K562 (cell line): ENCODE measurements at regions not wholly inside any gene's neighbourhood (a gene's known extent, or its start where the extent isn't known, plus 50 kb on each side); places are given as distances from the start of the nearest gene placed in this dataset.

Source experiments
- ATAC-seq: fragments of 200-7000 bp; cut with Tn5 transposase; 3 replicates; pipeline ENCODE4 v1.9.1; 2020; ENCODE audit warnings: moderate library complexity
- BruUV-seq: library from RNA; stranded (reverse); fragments of 400-500 nt; replicated peaks from 2 replicates; lab custom pipeline; 2021; lab: Mats Ljungman, UMichigan
- CTCF ChIA-PET: fragments of 300-600 bp; formaldehyde crosslinking; extraction: SDS; loops from one replicate; lab custom pipeline; 2021; ENCODE audit warnings: low intra/inter-chr PET ratio; lab: Yijun Ruan, JAX
- POLR2A ChIA-PET: fragments of 300-600, 350-650 bp; sonication (Branson Sonifier 250); formaldehyde crosslinking; extraction: SDS; loops from one replicate; lab custom pipeline; 2021; ENCODE audit warnings: antibody characterized with exemption, inconsistent platforms; lab: Yijun Ruan, JAX
- DNase-seq, 4 experiments: peaks; one replicate each; pipeline versions ENCODE4 v3.0.0 to v3.0.0-alpha.2; 2011 to 2018; ENCODE audit warnings: low spot score in 3 of 4, mixed read lengths in 3 of 4; ENCODE audit errors: extremely low read depth in 1 of 4
- FAIRE-seq: peaks from 2 replicates; lab custom pipeline; 2011; peaks lifted over from hg19 to GRCh38; lab: Jason Lieb, UNC
- H2AFZ ChIP-seq: 2 replicates; pipeline ENCODE4 v1.6.0; 2011; ENCODE audit warnings: low read depth, low read length, control low read depth, inconsistent platforms
- H3K27ac ChIP-seq: fragments of 200-600 bp; 3 replicates; pipeline ENCODE4 v1.8.0; 2011; ENCODE audit warnings: low read depth, mild to moderate bottlenecking, control low read depth, inconsistent platforms, low read length, moderate library complexity, mixed read lengths; ENCODE audit errors: extremely low read depth
- H3K27me3 ChIP-seq, 2 experiments: fragments of 300-600 bp in 1 of 2; 2 replicates in 1 of 2; 3 replicates in 1 of 2; pipeline versions ENCODE4 v1.6.0 to v1.8.0; 2011; ENCODE audit warnings: inconsistent platforms in 2 of 2, low read length in 2 of 2, mild to moderate bottlenecking in 1 of 2, mixed read lengths in 1 of 2, moderate library complexity in 1 of 2; ENCODE audit not compliant: control insufficient read depth in 2 of 2, insufficient read depth in 2 of 2
- H3K36me3 ChIP-seq: fragments of 300-600 bp; 3 replicates; pipeline ENCODE4 v1.8.0; 2011; ENCODE audit warnings: mild to moderate bottlenecking, low read length, inconsistent platforms; ENCODE audit not compliant: control insufficient read depth, insufficient read depth
- H3K4me1 ChIP-seq, 2 experiments: fragments of 200-600 bp in 1 of 2; replicated peaks in 1 of 2; 2 replicates in 1 of 2; 3 replicates in 1 of 2; pipeline versions ENCODE4 v1.5.1 to v1.8.0; 2011; ENCODE audit warnings: inconsistent platforms in 2 of 2, low read length in 2 of 2, mild to moderate bottlenecking in 1 of 2, mixed read lengths in 1 of 2, moderate library complexity in 1 of 2; ENCODE audit not compliant: control insufficient read depth in 2 of 2, insufficient read depth in 2 of 2
- H3K4me2 ChIP-seq: 2 replicates; pipeline ENCODE4 v1.6.1; 2011; ENCODE audit warnings: low read length, control low read depth, inconsistent platforms, mixed read lengths; ENCODE audit not compliant: insufficient read depth
- H3K4me3 ChIP-seq: fragments of 200-600 bp; sonication (generic), shearing (Covaris generic); 2 replicates; pipeline ENCODE4 v1.5.1; 2016; ENCODE audit warnings: control low read depth, inconsistent platforms
- H3K79me2 ChIP-seq: fragments of 200-600 bp; 3 replicates; pipeline ENCODE4 v1.8.0; 2011; ENCODE audit warnings: low read length, inconsistent platforms; ENCODE audit not compliant: control insufficient read depth, insufficient read depth
- H3K9ac ChIP-seq, 2 experiments: 2 replicates each; pipeline versions ENCODE4 v1.6.0 to v1.6.1; 2011; ENCODE audit warnings: low read depth in 2 of 2, low read length in 2 of 2, control low read depth in 1 of 2, inconsistent platforms in 1 of 2, mild to moderate bottlenecking in 1 of 2, mixed read lengths in 1 of 2; ENCODE audit not compliant: insufficient read depth in 1 of 2
- H3K9me1 ChIP-seq: one replicate; pipeline ENCODE4 v1.6.0; 2011; ENCODE audit warnings: inconsistent platforms, mild to moderate bottlenecking, low read length, moderate library complexity; ENCODE audit not compliant: control insufficient read depth, insufficient read depth
- H3K9me3 ChIP-seq: replicated peaks from 2 replicates; pipeline ENCODE4 v1.5.1; 2011; ENCODE audit warnings: low read depth, low read length, inconsistent platforms; ENCODE audit not compliant: control insufficient read depth, insufficient read depth
- H4K20me1 ChIP-seq: replicated peaks from 2 replicates; pipeline ENCODE4 v1.6.1; 2011; ENCODE audit warnings: low read length, inconsistent platforms, mixed read lengths; ENCODE audit not compliant: control insufficient read depth, insufficient read depth
- FOXK2 ChIP-seq, 2 experiments: fragments of 450-650 bp; IDR thresholded peaks in 1 of 2; conservative IDR thresholded peaks in 1 of 2; 2 replicates each; pipeline ENCODE4 v1.6.1; 2016; ENCODE audit warnings: low read depth in 2 of 2, mild to moderate bottlenecking in 1 of 2
- KAT8 ChIP-seq: fragments of 450-650 bp; IDR thresholded peaks from 2 replicates; pipeline ENCODE4 v1.6.1; 2016; ENCODE audit warnings: low read depth, mild to moderate bottlenecking
- MCM5 ChIP-seq: fragments of 450-650 bp; IDR thresholded peaks from 2 replicates; pipeline ENCODE4 v1.6.1; 2016; ENCODE audit warnings: low read depth
- MEF2A ChIP-seq: IDR thresholded peaks from 2 replicates; pipeline ENCODE4 v1.6.1; 2011; ENCODE audit warnings: low read depth, mild to moderate bottlenecking, low read length, moderate library complexity; ENCODE audit not compliant: control insufficient read depth
- NCOA4 ChIP-seq: fragments of 450-650 bp; IDR thresholded peaks from 2 replicates; pipeline ENCODE4 v1.6.1; 2018; ENCODE audit warnings: mild to moderate bottlenecking; ENCODE audit not compliant: partially characterized antibody
- NFYB ChIP-seq: IDR thresholded peaks from 2 replicates; pipeline ENCODE4 v1.6.1; 2011; ENCODE audit warnings: mild to moderate bottlenecking, moderate library complexity; ENCODE audit not compliant: insufficient read length; ENCODE audit errors: extremely low read depth
- PHF21A ChIP-seq: fragments of 450-650 bp; IDR thresholded peaks from 2 replicates; pipeline ENCODE4 v1.6.1; 2017; ENCODE audit warnings: low read depth, borderline replicate concordance
- PYGO2 ChIP-seq: fragments of 450-650 bp; IDR thresholded peaks from 2 replicates; pipeline ENCODE4 v1.6.1; 2016; ENCODE audit warnings: mild to moderate bottlenecking, missing genetic modification characterization, moderate library complexity, missing compliant biosample characterization
- RFX1 ChIP-seq: fragments of 450-650 bp; IDR thresholded peaks from 2 replicates; pipeline ENCODE4 v1.6.1; 2016; ENCODE audit warnings: mild to moderate bottlenecking, moderate library complexity
- SMARCA4 ChIP-seq: fragments of 450-650 bp; IDR thresholded peaks from 2 replicates; pipeline ENCODE4 v1.6.1; 2016
- TCF7L2 ChIP-seq: fragments of 150-350 bp; IDR thresholded peaks from 2 replicates; pipeline ENCODE4 v1.6.1; 2016; ENCODE audit warnings: low read depth, mild to moderate bottlenecking, low read length, moderate library complexity
- ZBTB7A ChIP-seq: IDR thresholded peaks from 2 replicates; pipeline ENCODE4 v1.6.1; 2011; ENCODE audit warnings: low read depth, mild to moderate bottlenecking, low read length, moderate library complexity, borderline replicate concordance; ENCODE audit not compliant: control insufficient read depth
- ZEB2 ChIP-seq: fragments of 450-650 bp; IDR thresholded peaks from 2 replicates; pipeline ENCODE4 v1.6.1; 2016
- ZNF766 ChIP-seq: fragments of 200-800 bp; sonication (Bioruptor generic); conservative IDR thresholded peaks from 2 replicates; pipeline ENCODE4 v1.6.1; 2016; ENCODE audit warnings: missing genetic modification characterization, missing compliant biosample characterization
- WGBS: fragments of 100-300 bp; shearing (Covaris generic); methylation state at CpG from one replicate; pipeline ENCODE4 v1.1.6; 2016; ENCODE audit warnings: low coverage, mixed read lengths; ENCODE audit not compliant: insufficient coverage; ENCODE audit errors: missing lambda C conversion rate; 5-methylcytosine and 5-hydroxymethylcytosine counted together
- in situ Hi-C: fragments of 300-500 bp; cut with MboI; formaldehyde crosslinking; loops from 4 replicates; pipeline ENCODE4 v1.15.0; 2018; ENCODE audit warnings: inconsistent platforms, mixed read lengths
- intact Hi-C: fragments of 100-400 bp; cut with micrococcal nuclease; formaldehyde crosslinking; loops from 2 replicates; pipeline ENCODE4 v1.14.2; 2022
- TF ChIP-seq, protein P1 (sequence below): sonication (generic); formaldehyde crosslinking; IDR thresholded peaks from 2 replicates; pipeline ENCODE4 v1.8.0; 2022; ENCODE audit warnings: missing genetic modification reagents, mild to moderate bottlenecking, moderate library complexity, borderline replicate concordance
- TF ChIP-seq, protein P2 (sequence below): fragments of 450-650 bp; IDR thresholded peaks from 2 replicates; pipeline ENCODE4 v1.6.1; 2017; ENCODE audit warnings: antibody characterized with exemption, mild to moderate bottlenecking

DNA sequence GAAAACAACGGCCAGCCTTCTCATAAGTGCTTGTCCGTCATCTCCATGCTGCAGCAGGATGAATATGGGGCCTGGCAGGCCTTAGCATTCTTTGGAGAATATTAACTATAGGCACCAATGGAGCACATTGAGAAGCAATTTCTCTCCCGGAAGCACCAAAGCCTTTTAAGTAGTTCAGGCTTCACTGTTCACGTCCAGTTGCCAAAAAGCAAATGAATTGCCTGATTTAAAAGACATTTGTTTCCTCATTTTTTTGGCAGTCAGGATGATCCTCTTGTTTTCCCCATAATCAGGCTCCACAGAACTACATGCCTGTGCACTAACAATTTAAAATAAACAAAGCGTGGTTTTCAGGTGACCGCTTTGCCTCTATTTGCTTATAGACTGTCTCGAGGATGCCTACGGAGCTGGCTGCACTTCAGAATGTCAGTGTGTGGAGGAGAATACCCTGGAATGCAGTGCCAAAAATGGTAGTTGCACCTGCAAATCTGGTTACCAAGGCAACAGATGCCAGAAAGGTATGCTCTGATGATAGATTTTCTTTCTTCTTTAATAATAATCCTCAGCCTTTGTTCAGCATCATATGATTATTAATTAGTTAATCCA lies 725.2 kb upstream of the GOLIM4 start:
- ChIA-PET CTCF (no interaction called here), POLR2A (no interaction called here)
- ATAC-seq: no peak
- FAIRE-seq: no peak
- H3K9me1 ChIP-seq: no peaks in the 10 kb centered on the region
- H3K9ac ChIP-seq: no peak overlapping the region
- no peaks in the 10 kb centered on the region for H3K27me3 ChIP-seq
- H2AFZ ChIP-seq: no peak overlapping the region
- no TSS peak for BruUV-seq
- no peak overlapping the region for H3K4me3 ChIP-seq
- in situ Hi-C loops (no loop called here), intact Hi-C loops (no loop called here)
- no peak overlapping the region for H3K27ac ChIP-seq
- no peaks in the 10 kb centered on the region for H3K9me3 ChIP-seq
- no peak overlapping the region for H3K4me2 ChIP-seq
- H4K20me1 ChIP-seq: no peaks in the 10 kb centered on the region
- no peak for DNase-seq
- H3K36me3 ChIP-seq: no peaks in the 10 kb centered on the region
- WGBS: 6% methylated on average over 8 of the region's 8 CpGs
- H3K79me2 ChIP-seq: no peaks in the 10 kb centered on the region
- no peaks in the 10 kb centered on the region for H3K4me1 ChIP-seq
- TF ChIP-seq, protein P1, sequence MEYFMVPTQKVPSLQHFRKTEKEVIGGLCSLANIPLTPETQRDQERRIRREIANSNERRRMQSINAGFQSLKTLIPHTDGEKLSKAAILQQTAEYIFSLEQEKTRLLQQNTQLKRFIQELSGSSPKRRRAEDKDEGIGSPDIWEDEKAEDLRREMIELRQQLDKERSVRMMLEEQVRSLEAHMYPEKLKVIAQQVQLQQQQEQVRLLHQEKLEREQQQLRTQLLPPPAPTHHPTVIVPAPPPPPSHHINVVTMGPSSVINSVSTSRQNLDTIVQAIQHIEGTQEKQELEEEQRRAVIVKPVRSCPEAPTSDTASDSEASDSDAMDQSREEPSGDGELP (CRISPR knock-in tag): no peak
- TF ChIP-seq RFX1: no peak
- TF ChIP-seq, protein P2, sequence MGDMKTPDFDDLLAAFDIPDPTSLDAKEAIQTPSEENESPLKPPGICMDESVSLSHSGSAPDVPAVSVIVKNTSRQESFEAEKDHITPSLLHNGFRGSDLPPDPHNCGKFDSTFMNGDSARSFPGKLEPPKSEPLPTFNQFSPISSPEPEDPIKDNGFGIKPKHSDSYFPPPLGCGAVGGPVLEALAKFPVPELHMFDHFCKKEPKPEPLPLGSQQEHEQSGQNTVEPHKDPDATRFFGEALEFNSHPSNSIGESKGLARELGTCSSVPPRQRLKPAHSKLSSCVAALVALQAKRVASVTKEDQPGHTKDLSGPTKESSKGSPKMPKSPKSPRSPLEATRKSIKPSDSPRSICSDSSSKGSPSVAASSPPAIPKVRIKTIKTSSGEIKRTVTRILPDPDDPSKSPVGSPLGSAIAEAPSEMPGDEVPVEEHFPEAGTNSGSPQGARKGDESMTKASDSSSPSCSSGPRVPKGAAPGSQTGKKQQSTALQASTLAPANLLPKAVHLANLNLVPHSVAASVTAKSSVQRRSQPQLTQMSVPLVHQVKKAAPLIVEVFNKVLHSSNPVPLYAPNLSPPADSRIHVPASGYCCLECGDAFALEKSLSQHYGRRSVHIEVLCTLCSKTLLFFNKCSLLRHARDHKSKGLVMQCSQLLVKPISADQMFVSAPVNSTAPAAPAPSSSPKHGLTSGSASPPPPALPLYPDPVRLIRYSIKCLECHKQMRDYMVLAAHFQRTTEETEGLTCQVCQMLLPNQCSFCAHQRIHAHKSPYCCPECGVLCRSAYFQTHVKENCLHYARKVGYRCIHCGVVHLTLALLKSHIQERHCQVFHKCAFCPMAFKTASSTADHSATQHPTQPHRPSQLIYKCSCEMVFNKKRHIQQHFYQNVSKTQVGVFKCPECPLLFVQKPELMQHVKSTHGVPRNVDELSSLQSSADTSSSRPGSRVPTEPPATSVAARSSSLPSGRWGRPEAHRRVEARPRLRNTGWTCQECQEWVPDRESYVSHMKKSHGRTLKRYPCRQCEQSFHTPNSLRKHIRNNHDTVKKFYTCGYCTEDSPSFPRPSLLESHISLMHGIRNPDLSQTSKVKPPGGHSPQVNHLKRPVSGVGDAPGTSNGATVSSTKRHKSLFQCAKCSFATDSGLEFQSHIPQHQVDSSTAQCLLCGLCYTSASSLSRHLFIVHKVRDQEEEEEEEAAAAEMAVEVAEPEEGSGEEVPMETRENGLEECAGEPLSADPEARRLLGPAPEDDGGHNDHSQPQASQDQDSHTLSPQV: no peak
- no peak for TF ChIP-seq FOXK2 (conservative IDR thresholded peaks at IDR 0.05 in 1 of 2, IDR thresholded peaks at IDR 0.05 in 1 of 2; ENCODE audit: low read depth in 2 of 2)
- TF ChIP-seq PYGO2 (tag): no peak
- TF ChIP-seq SMARCA4: no peak
- no peak for TF ChIP-seq ZEB2
- no peak for TF ChIP-seq PHF21A
- TF ChIP-seq MEF2A: no peak
- no peak for TF ChIP-seq NCOA4
- no peak for TF ChIP-seq TCF7L2
- no peak for TF ChIP-seq ZNF766
- no peak for TF ChIP-seq ZBTB7A
- no peak for TF ChIP-seq NFYB
- TF ChIP-seq MCM5: no peak
- no peak for TF ChIP-seq KAT8
